ENCODE measurements at regions not wholly inside any gene's neighbourhood (a gene's known extent, or its start where the extent isn't known, plus 50 kb on each side); places are given as distances from the start of the nearest gene placed in this dataset.
"Not testable (repeated sequence)": the region's sequence is repeated elsewhere in the genome, so short reads cannot be mapped to it uniquely, and the experiment has no call there.

- not testable (repeated sequence) for TF ChIP-seq CTCF (conservative IDR thresholded peaks at IDR 0.05 in 1 of 2, IDR thresholded peaks at IDR 0.05 in 1 of 2; ENCODE audit: extremely low read depth in 1 of 2, insufficient read depth in 1 of 2, low read depth in 1 of 2, low read length in 2 of 2); EZH2 (IDR thresholded peaks at IDR 0.05; ENCODE audit: borderline replicate concordance, low read length)
These were observed 421.1 kb downstream of the CCER1 start for GRCh38 chr12:90533828-90534227.
